Neural cell (in vitro differentiated cells): ENCODE measurements at regions not wholly inside any gene's neighbourhood (a gene's known extent, or its start where the extent isn't known, plus 50 kb on each side); places are given as distances from the start of the nearest gene placed in this dataset.

Experiments
- H2AFZ ChIP-seq: fragments of 200-600, 300-800 bp; sonication (generic), shearing (Covaris generic); 2 replicates; pipeline ENCODE4 v1.6.0; 2014; ENCODE audit warnings: low read depth, mild to moderate bottlenecking, antibody characterized with exemption, low read length, moderate library complexity
- H3F3A ChIP-seq: fragments of 200-600 bp; shearing (Covaris generic); 2 replicates; pipeline ENCODE4 v1.6.1; 2016; ENCODE audit warnings: mild to moderate bottlenecking, moderate library complexity, mixed read lengths, antibody characterized with exemption, low read length; ENCODE audit not compliant: insufficient read depth, poor library complexity, severe bottlenecking
- H3K27ac ChIP-seq: fragments of 200-600, 300-800 bp; sonication (generic), shearing (Covaris generic); 2 replicates; pipeline ENCODE4 v1.5.1; 2014; ENCODE audit warnings: mild to moderate bottlenecking, low read length, moderate library complexity
- H3K27me3 ChIP-seq: fragments of 300-800, 200-600 bp; sonication (generic), shearing (Covaris generic); 2 replicates; pipeline ENCODE4 v1.6.0; 2014; ENCODE audit warnings: mild to moderate bottlenecking, low read depth, low read length, moderate library complexity; ENCODE audit not compliant: insufficient read depth
- H3K36me3 ChIP-seq: fragments of 300-800, 200-600 bp; sonication (generic), shearing (Covaris generic); 2 replicates; pipeline ENCODE4 v1.5.1; 2014; ENCODE audit warnings: mild to moderate bottlenecking, antibody characterized with exemption, low read length, moderate library complexity; ENCODE audit not compliant: insufficient read depth
- H3K4me2 ChIP-seq: fragments of 300-800, 200-600 bp; sonication (generic), shearing (Covaris generic); 2 replicates; pipeline ENCODE4 v1.6.0; 2014; ENCODE audit warnings: mild to moderate bottlenecking, low read length
- H3K4me3 ChIP-seq: fragments of 300-800, 200-600 bp; sonication (generic), shearing (Covaris generic); 2 replicates; pipeline ENCODE4 v1.5.1; 2014; ENCODE audit warnings: mild to moderate bottlenecking, low read length, moderate library complexity
- H3K79me2 ChIP-seq: fragments of 200-600 bp; shearing (Covaris generic); replicated peaks from 2 replicates; pipeline ENCODE4 v1.6.0; 2014; ENCODE audit warnings: mild to moderate bottlenecking, low read length, moderate library complexity; ENCODE audit not compliant: insufficient read depth
- H3K9ac ChIP-seq: fragments of 300-800, 200-600 bp; sonication (generic), shearing (Covaris generic); 2 replicates; pipeline ENCODE4 v1.6.1; 2016; ENCODE audit warnings: mild to moderate bottlenecking, low read length, mixed read lengths
- H3K9me2 ChIP-seq: fragments of 200-600 bp; shearing (Covaris generic); 2 replicates; pipeline ENCODE4 v1.6.1; 2016; ENCODE audit warnings: mild to moderate bottlenecking, low read length, mixed read lengths; ENCODE audit not compliant: insufficient read depth
- H3K9me3 ChIP-seq: fragments of 200-600, 300-800 bp; sonication (generic), shearing (Covaris generic); 2 replicates; pipeline ENCODE4 v1.6.1; 2016; ENCODE audit warnings: mild to moderate bottlenecking, mixed run types, low read length, moderate library complexity, mixed read lengths
- H4K20me1 ChIP-seq: fragments of 200-600 bp; shearing (Covaris generic); 2 replicates; pipeline ENCODE4 v1.6.1; 2016; ENCODE audit warnings: mild to moderate bottlenecking, mixed run types; ENCODE audit not compliant: insufficient read depth
- CTCF ChIP-seq: fragments of 450-650 bp; IDR thresholded peaks from 2 replicates; pipeline ENCODE4 v1.5.1; 2014; ENCODE audit warnings: antibody characterized with exemption, mild to moderate bottlenecking, moderate library complexity; ENCODE audit not compliant: poor library complexity, severe bottlenecking
- EP300 ChIP-seq: fragments of 450-650 bp; conservative IDR thresholded peaks from 2 replicates; pipeline ENCODE4 v1.6.1; 2014; ENCODE audit warnings: antibody characterized with exemption, mild to moderate bottlenecking, moderate library complexity; ENCODE audit not compliant: poor library complexity, severe bottlenecking
- EZH2 ChIP-seq: fragments of 200-600, 300-800 bp; shearing (Covaris generic), sonication (generic); IDR thresholded peaks from 2 replicates; pipeline ENCODE4 v1.6.1; 2014; ENCODE audit warnings: antibody characterized with exemption, low read length, borderline replicate concordance, mild to moderate bottlenecking; ENCODE audit not compliant: insufficient read depth, poor library complexity, severe bottlenecking
- MXI1 ChIP-seq: fragments of 450-650 bp; conservative IDR thresholded peaks from 2 replicates; pipeline ENCODE4 v1.6.1; 2014; ENCODE audit warnings: antibody characterized with exemption, mild to moderate bottlenecking; ENCODE audit not compliant: poor library complexity, severe bottlenecking
- POLR2AphosphoS5 ChIP-seq: IDR thresholded peaks from 2 replicates; pipeline ENCODE4 v1.6.1; 2012
- RAD21 ChIP-seq: fragments of 450-650 bp; conservative IDR thresholded peaks from 2 replicates; pipeline ENCODE4 v1.6.1; 2014; ENCODE audit warnings: antibody characterized with exemption, mild to moderate bottlenecking, moderate library complexity
- REST ChIP-seq: IDR thresholded peaks from 2 replicates; pipeline ENCODE4 v1.6.1; 2012; ENCODE audit warnings: borderline replicate concordance
- SMC3 ChIP-seq: fragments of 450-650 bp; conservative IDR thresholded peaks from 2 replicates; pipeline ENCODE4 v1.6.1; 2014; ENCODE audit warnings: antibody characterized with exemption, mild to moderate bottlenecking, moderate library complexity; ENCODE audit not compliant: poor library complexity
- TAF1 ChIP-seq: IDR thresholded peaks from 2 replicates; pipeline ENCODE4 v1.6.1; 2012; ENCODE audit warnings: low read depth

DNA sequence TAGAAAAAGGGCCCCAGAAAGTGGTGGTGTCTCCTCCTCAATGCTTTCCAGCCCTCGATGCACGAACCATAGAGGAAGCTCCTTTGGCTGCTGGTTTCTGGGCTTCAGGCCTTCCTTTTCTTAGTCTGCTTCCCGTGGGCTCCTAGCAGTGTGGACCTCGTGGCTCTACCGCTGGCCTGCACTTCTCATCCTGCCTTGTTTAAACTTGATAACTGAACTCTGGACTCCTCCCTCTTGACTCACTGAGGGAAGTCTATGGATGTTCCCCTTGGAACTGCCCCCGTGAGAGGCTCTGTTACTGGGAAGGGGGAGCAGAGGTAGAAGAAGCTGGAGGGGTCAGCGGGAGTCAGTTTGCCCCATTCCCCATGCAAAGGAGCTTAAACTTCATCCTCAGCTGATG, 75.3 kb upstream of the WDR26 start:
- Histone ChIP-seq H2AFZ (no peak overlapping the region), H3K9me3 (no peaks in the 10 kb centered on the region), H3K27me3 (no peaks in the 10 kb centered on the region), H3F3A (no peaks in the 10 kb centered on the region), H3K4me3 (no peak overlapping the region), H3K36me3 (no peaks in the 10 kb centered on the region), H3K27ac (no peak overlapping the region), H4K20me1 (no peaks in the 10 kb centered on the region), H3K9ac (no peak overlapping the region), H3K4me2 (no peak overlapping the region), H3K9me2 (no peaks in the 10 kb centered on the region), H3K79me2 (no peaks in the 10 kb centered on the region)
- TF ChIP-seq CTCF (no peak), RAD21 (no peak), EZH2 (no peak)

DNA sequence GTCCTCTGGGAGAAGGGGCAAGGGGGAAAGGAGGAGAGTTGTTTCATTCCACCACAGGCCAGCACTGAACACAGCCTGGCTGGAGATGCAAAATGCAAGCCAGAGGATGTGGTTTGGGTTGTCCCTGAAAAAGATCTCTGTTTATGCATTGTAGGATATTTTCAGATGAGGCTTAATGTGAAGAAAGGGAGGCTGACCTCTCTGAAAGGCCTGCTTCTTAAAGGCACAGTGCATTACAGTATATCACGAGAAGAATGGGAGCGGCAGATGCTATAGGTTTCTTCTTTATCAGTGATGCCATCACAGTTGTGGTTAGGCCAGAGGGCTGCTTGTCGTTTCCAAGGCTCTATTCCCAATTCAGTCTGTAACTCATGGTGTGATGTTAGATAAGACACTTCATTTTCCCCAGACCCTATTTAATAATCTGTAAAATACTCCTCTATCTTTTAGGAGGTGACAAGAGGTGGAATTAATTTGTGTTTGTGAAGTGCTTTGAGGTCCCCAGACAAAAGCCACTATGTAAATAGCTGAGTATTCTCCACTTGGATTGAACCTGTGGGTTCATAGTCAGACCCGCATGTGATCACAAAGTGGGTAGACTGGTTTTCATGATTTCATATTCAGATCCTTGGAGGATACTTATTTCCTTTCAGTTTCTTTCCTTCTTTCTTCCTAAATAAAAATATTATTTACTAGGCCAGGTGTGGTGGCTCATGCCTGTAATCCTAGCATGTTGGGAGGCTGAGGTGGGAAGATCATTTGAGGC, 76.5 kb upstream of the WDR26 start:
- H3K9me3 ChIP-seq, result no peaks in the 10 kb centered on the region
- no peaks in the 10 kb centered on the region for H4K20me1 ChIP-seq
- TF ChIP-seq POLR2AphosphoS5 (no peak), TAF1 (no peak), EP300 (no peak), CTCF (no peak)
- no peaks in the 10 kb centered on the region for H3K79me2 ChIP-seq
- no peaks in the 10 kb centered on the region for H3F3A ChIP-seq
- no peak overlapping the region for H3K4me3 ChIP-seq
- no peaks in the 10 kb centered on the region for H3K36me3 ChIP-seq
- H3K27me3 ChIP-seq, result no peaks in the 10 kb centered on the region
- H3K9ac ChIP-seq, result no peak overlapping the region
- H3K4me2 ChIP-seq, result no peak overlapping the region
- no peak overlapping the region for H2AFZ ChIP-seq
- H3K9me2 ChIP-seq, result no peaks in the 10 kb centered on the region
- H3K27ac ChIP-seq, result no peak overlapping the region

GRCh38 chr1:224512600-224513151, 78.1 kb upstream of the WDR26 start:
- Histone ChIP-seq H3K27ac (no peak overlapping the region), H4K20me1 (no peaks in the 10 kb centered on the region), H3K9me2 (no peaks in the 10 kb centered on the region), H3K4me3 (no peak overlapping the region), H3K9me3 (no peaks in the 10 kb centered on the region), H3K27me3 (no peaks in the 10 kb centered on the region), H3K36me3 (no peaks in the 10 kb centered on the region), H3F3A (no peaks in the 10 kb centered on the region), H3K79me2 (no peaks in the 10 kb centered on the region), H3K4me2 (no peak overlapping the region), H3K9ac (no peak overlapping the region), H2AFZ (no peak overlapping the region)
- TF ChIP-seq EZH2 (no peak), POLR2AphosphoS5 (no peak), TAF1 (no peak), CTCF (no peak), SMC3 (no peak), RAD21 (no peak), REST (no peak), MXI1 (no peak)
